ENCODE measurements at regions not wholly inside any gene's neighbourhood (a gene's known extent, or its start where the extent isn't known, plus 50 kb on each side); places are given as distances from the start of the nearest gene placed in this dataset.
"Not testable (repeated sequence)": the region's sequence is repeated elsewhere in the genome, so short reads cannot be mapped to it uniquely, and the experiment has no call there.

DNA sequence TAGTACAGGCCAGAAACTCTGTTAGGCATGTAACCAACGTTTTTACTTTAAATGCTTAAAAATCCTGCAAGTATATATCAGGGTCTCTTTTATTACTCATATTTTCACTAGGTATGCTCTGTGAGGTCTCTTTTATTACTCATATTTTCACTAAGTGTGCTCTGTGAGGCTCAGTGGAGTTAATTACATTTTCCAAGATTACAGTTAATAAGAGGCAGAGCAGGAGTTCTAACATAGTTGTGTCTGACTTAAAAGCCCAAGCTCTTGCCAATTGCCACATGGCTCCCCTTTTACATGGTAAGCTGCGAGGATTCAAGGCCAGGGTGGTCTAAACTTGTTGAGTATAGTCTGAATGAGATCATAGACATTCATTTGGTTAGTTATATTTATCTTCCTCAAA is 81.0 kb upstream of the ARMCX2 start:
- TF ChIP-seq POLR2A (IDR thresholded peaks at IDR 0.05) = no peak
- TF ChIP-seq, protein P1, sequence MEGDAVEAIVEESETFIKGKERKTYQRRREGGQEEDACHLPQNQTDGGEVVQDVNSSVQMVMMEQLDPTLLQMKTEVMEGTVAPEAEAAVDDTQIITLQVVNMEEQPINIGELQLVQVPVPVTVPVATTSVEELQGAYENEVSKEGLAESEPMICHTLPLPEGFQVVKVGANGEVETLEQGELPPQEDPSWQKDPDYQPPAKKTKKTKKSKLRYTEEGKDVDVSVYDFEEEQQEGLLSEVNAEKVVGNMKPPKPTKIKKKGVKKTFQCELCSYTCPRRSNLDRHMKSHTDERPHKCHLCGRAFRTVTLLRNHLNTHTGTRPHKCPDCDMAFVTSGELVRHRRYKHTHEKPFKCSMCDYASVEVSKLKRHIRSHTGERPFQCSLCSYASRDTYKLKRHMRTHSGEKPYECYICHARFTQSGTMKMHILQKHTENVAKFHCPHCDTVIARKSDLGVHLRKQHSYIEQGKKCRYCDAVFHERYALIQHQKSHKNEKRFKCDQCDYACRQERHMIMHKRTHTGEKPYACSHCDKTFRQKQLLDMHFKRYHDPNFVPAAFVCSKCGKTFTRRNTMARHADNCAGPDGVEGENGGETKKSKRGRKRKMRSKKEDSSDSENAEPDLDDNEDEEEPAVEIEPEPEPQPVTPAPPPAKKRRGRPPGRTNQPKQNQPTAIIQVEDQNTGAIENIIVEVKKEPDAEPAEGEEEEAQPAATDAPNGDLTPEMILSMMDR (IDR thresholded peaks at IDR 0.05) = no peak
- TF ChIP-seq POLR2AphosphoS5 (IDR thresholded peaks at IDR 0.05; ENCODE audit: insufficient read depth in 1 of 2, low read depth in 1 of 2) = no peak
- no peaks in the 10 kb centered on the region for H3K9me3 ChIP-seq
- no peak overlapping the region for H3K4me3 ChIP-seq
- no peak for DNase-seq (ENCODE audit: extremely low spot score in 2 of 2)
- no peak overlapping the region for H3K27ac ChIP-seq
- intact Hi-C loops (cut with DNase I) = no loop called here
- H3K4me1 ChIP-seq = no peaks in the 10 kb centered on the region
- H3K27me3 ChIP-seq = no peaks in the 10 kb centered on the region
- H3K36me3 ChIP-seq = no peaks in the 10 kb centered on the region

DNA sequence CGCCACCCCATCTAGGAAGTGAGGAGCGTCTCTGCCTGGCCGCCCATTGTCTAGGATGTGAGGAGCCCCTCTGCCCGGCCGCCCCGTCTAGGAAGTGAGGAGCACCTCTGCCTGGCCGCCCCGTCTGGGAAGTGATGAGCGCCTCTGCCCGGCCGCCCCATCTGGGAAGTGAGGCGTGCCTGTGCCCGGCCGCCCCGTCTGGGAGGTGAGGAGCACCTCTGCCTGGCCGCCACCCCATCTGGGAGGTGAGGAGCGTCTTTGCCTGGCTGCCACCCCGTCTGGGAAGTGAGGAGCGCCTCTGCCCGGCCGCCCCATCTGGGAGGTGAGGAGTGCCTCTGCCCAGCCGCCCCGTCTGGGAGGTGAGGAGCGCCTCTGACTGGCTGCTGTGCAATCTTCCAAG is 79.2 kb upstream of the ARMCX2 start:
- H3K4me1 ChIP-seq; H3K4me3 ChIP-seq; intact Hi-C loops (cut with DNase I); H3K9me3 ChIP-seq; H3K36me3 ChIP-seq; DNase-seq (ENCODE audit: extremely low spot score in 2 of 2); H3K27me3 ChIP-seq; H3K27ac ChIP-seq: not testable (repeated sequence)

DNA sequence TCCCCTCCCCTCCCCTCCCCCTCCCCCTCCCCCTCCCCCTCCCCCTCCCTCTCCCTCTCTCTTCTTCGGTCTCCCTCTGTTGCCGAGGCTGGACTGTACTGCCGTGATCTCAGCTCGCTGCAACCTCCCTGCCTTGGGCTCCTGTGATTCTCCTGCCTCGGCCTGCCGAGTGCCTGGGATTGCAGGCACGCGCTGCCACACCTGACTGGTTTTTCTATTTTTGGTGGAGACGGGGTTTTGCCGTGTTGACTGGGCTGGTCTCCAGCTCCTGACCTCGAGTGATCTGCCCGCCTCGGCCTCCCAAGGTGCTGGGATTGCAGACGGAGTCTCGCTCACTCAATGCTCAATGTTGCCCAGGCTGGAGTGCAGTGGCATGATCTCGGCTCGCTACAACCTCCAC is 78.8 kb upstream of the ARMCX2 start:
- intact Hi-C loops (cut with DNase I); H3K27ac ChIP-seq; H3K4me3 ChIP-seq; DNase-seq (ENCODE audit: extremely low spot score in 2 of 2); H3K27me3 ChIP-seq; H3K9me3 ChIP-seq; H3K4me1 ChIP-seq; H3K36me3 ChIP-seq: not testable (repeated sequence)

DNA sequence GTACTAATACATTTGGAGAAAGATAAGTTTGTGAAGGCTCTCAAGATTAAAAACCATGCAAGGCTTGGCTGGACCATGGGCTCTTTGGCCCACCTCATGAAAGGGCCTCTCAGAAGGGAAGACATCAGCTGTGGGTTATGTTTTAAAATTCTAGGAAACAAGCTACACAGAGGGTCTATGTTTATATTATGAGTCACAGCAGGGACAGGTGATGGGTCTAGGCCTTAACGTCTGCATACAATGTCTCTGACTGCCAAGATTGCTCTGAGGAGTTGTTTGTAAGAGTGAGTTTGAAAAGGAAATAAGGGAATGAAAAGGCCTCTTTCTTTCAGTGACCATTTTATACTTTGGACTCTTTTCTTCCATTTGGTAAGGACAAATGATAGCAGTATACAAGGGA is 77.0 kb upstream of the ARMCX2 start:
- TF ChIP-seq POLR2AphosphoS5 (IDR thresholded peaks at IDR 0.05; ENCODE audit: insufficient read depth in 1 of 2, low read depth in 1 of 2) = no peak
- no peak overlapping the region for H3K4me3 ChIP-seq
- no peaks in the 10 kb centered on the region for H3K4me1 ChIP-seq
- no peak overlapping the region for H3K27ac ChIP-seq
- DNase-seq (ENCODE audit: extremely low spot score in 2 of 2) = no peak
- H3K9me3 ChIP-seq = no peaks in the 10 kb centered on the region
- no peaks in the 10 kb centered on the region for H3K36me3 ChIP-seq
- H3K27me3 ChIP-seq = no peaks in the 10 kb centered on the region
- intact Hi-C loops (cut with DNase I) = no loop called here

DNA sequence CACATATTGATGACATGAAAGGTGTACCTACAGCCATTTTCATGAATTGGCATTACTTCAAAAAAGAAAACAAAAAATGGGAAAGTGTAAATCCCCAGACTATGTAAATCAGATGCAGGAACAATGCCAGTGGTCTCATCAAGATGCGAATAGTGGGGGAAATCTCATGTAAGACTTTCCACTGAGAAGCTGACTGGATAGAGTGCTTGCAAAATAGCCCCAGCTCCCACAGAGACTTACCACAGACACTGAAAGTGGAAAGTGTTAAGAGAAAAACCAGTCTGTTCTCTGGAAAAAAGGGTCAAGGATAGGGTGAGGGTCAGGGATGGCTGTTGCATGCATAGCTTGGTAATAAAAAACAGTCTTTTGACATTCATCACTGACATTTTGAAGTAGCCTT is 73.2 kb upstream of the ARMCX2 start:
- DNase-seq (ENCODE audit: extremely low spot score in 2 of 2) = no peak
- Histone ChIP-seq H3K27ac (no peak overlapping the region), H3K36me3 (no peaks in the 10 kb centered on the region), H3K9me3 (no peaks in the 10 kb centered on the region), H3K27me3 (no peaks in the 10 kb centered on the region), H3K4me3 (no peak overlapping the region), H3K4me1 (no peaks in the 10 kb centered on the region)
- TF ChIP-seq, protein P1 (IDR thresholded peaks at IDR 0.05) = no peak
- no peak for TF ChIP-seq POLR2A (IDR thresholded peaks at IDR 0.05)
- TF ChIP-seq POLR2AphosphoS5 (IDR thresholded peaks at IDR 0.05; ENCODE audit: insufficient read depth in 1 of 2, low read depth in 1 of 2) = no peak
- intact Hi-C loops (cut with DNase I) = no loop called here

DNA sequence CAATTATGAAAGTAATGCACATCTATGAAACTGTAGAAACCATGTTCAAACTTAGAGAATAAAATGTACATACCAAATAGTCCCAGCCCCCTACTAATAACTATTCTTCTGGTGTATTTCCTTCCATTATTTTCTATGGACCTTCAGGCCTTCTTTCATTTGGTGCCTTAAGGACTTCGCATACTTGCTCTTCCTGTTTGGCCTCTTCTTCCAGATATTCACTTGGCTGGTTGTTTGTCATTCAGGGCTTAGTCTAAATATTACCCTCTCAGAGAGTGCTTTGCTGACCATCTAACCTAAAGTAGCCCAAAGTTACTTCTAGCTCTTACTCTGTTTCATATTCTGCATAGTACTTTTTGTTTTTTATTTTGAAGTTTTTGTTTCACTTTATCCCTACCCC is 70.3 kb upstream of the ARMCX2 start:
- TF ChIP-seq POLR2A (IDR thresholded peaks at IDR 0.05) (no peak), POLR2AphosphoS5 (IDR thresholded peaks at IDR 0.05; ENCODE audit: insufficient read depth in 1 of 2, low read depth in 1 of 2) (no peak)
- TF ChIP-seq, protein P1 (IDR thresholded peaks at IDR 0.05) = no peak
- intact Hi-C loops (cut with DNase I) = no loop called here

More for the DNA sequence above, 70.3 kb upstream of the ARMCX2 start:
- Histone ChIP-seq H3K4me3 (no peak overlapping the region), H3K36me3 (no peaks in the 10 kb centered on the region), H3K27me3 (no peaks in the 10 kb centered on the region), H3K9me3 (no peaks in the 10 kb centered on the region), H3K27ac (no peak overlapping the region), H3K4me1 (no peaks in the 10 kb centered on the region)
- DNase-seq (ENCODE audit: extremely low spot score in 2 of 2) = no peak
